HL-60 (cell line): ENCODE measurements at regions not wholly inside any gene's neighbourhood (a gene's known extent, or its start where the extent isn't known, plus 50 kb on each side); places are given as distances from the start of the nearest gene placed in this dataset.
"Not testable (repeated sequence)": the region's sequence is repeated elsewhere in the genome, so short reads cannot be mapped to it uniquely, and the experiment has no call there.

ENCODE experiments used
- DNase-seq, 2 experiments: peaks; one replicate each; pipeline ENCODE4 v3.0.0-alpha.2; 2010 to 2020; ENCODE audit warnings: low read depth in 1 of 2, low spot score in 1 of 2
- H3K27ac ChIP-seq: fragments of 250-450 bp; sonication (Bioruptor Pico); replicated peaks from 2 replicates; pipeline ENCODE4 v1.5.1; 2020; ENCODE audit warnings: mild to moderate bottlenecking, moderate library complexity
- H3K27me3 ChIP-seq: fragments of 250-450 bp; sonication (Bioruptor Pico); 2 replicates; pipeline ENCODE4 v1.5.1; 2021; ENCODE audit warnings: mild to moderate bottlenecking, moderate library complexity; ENCODE audit not compliant: insufficient read depth, poor library complexity, severe bottlenecking
- H3K4me3 ChIP-seq: replicated peaks from 2 replicates; pipeline ENCODE4 v1.5.1; 2011; ENCODE audit warnings: mild to moderate bottlenecking, control low read depth, low read length; ENCODE audit not compliant: insufficient read depth
- CTCF ChIP-seq: IDR thresholded peaks from one replicate; pipeline ENCODE4 v1.5.1; 2011; ENCODE audit warnings: low read length, control low read depth, inconsistent platforms; ENCODE audit not compliant: insufficient read depth
- GABPA ChIP-seq: IDR thresholded peaks from 2 replicates; pipeline ENCODE4 v1.6.1; 2012; ENCODE audit warnings: low read depth
- POLR2AphosphoS5 ChIP-seq: IDR thresholded peaks from 2 replicates; pipeline ENCODE4 v1.6.1; 2012; ENCODE audit warnings: low read depth
- REST ChIP-seq: IDR thresholded peaks from 2 replicates; pipeline ENCODE4 v1.6.1; 2012; ENCODE audit warnings: low read depth; ENCODE audit not compliant: insufficient replicate concordance
- SPI1 ChIP-seq: IDR thresholded peaks from 2 replicates; pipeline ENCODE4 v1.6.1; 2012; ENCODE audit warnings: low read depth, mild to moderate bottlenecking, borderline replicate concordance

- TF ChIP-seq CTCF (no peak), GABPA (no peak), SPI1 (no peak), POLR2AphosphoS5 (no peak), REST (no peak)
- Histone ChIP-seq H3K27me3 (no peaks in the 10 kb centered on the region), H3K27ac (no peak overlapping the region), H3K4me3 (no peak overlapping the region)
- no peak for DNase-seq
Observed at GRCh38 chrX:63282077-63282476, 69.1 kb downstream of the SPIN4 start.

GRCh38 chrX:63281465-63281864 is 69.7 kb downstream of the SPIN4 start:
- DNase-seq, result no peak
- H3K4me3 ChIP-seq, result no peak overlapping the region
- no peak overlapping the region for H3K27ac ChIP-seq
- H3K27me3 ChIP-seq, result no peaks in the 10 kb centered on the region
- TF ChIP-seq REST (no peak), SPI1 (no peak)

GRCh38 chrX:63277394-63277793 is 73.7 kb downstream of the SPIN4 start:
- H3K27me3 ChIP-seq, H3K27ac ChIP-seq, H3K4me3 ChIP-seq: not testable (repeated sequence)

GRCh38 chrX:63275127-63275526 is 76.0 kb downstream of the SPIN4 start:
- TF ChIP-seq CTCF (peak; percentile 45), GABPA (no peak)
- no peaks in the 10 kb centered on the region for H3K27me3 ChIP-seq
- no peak overlapping the region for H3K27ac ChIP-seq
- peak in 1 of 2 experiments; percentile 30 for DNase-seq
- H3K4me3 ChIP-seq, result no peak overlapping the region

More at GRCh38 chrX:63277394-63277793, 73.7 kb downstream of the SPIN4 start:
- not testable (repeated sequence) for DNase-seq

- H3K27me3 ChIP-seq, result no peaks in the 10 kb centered on the region
- TF ChIP-seq REST (no peak), POLR2AphosphoS5 (no peak), CTCF (no peak), SPI1 (no peak), GABPA (no peak)
- no peak overlapping the region for H3K27ac ChIP-seq
- H3K4me3 ChIP-seq, result no peak overlapping the region
- no peak for DNase-seq
Observed at GRCh38 chrX:63270873-63271272, 80.3 kb downstream of the SPIN4 start.
